GM23338 (cell line): ENCODE measurements at regions not wholly inside any gene's neighbourhood (a gene's known extent, or its start where the extent isn't known, plus 50 kb on each side); places are given as distances from the start of the nearest gene placed in this dataset.
"Not testable (repeated sequence)": the region's sequence is repeated elsewhere in the genome, so short reads cannot be mapped to it uniquely, and the experiment has no call there.

Experiments used
- CTCF ChIP-seq, 2 experiments: fragments of 200-600 bp in 1 of 2; sonication (generic) in 1 of 2; conservative IDR thresholded peaks; 2 replicates each; pipeline versions ENCODE4 v1.5.1 to v1.6.1; 2016 to 2017; ENCODE audit warnings: antibody characterized with exemption in 2 of 2, low read depth in 2 of 2, mild to moderate bottlenecking in 2 of 2, moderate library complexity in 1 of 2
- EZH2 ChIP-seq: fragments of 200-600 bp; sonication (generic); IDR thresholded peaks from one replicate; pipeline ENCODE4 v1.8.0; 2017; ENCODE audit warnings: antibody characterized with exemption, mild to moderate bottlenecking, low read depth; ENCODE audit not compliant: unreplicated experiment
- EZH2phosphoT487 ChIP-seq: fragments of 200-600 bp; sonication (generic); IDR thresholded peaks from one replicate; pipeline ENCODE4 v1.8.1; 2018; ENCODE audit warnings: antibody characterized with exemption; ENCODE audit not compliant: unreplicated experiment
- POLR2AphosphoS5 ChIP-seq: IDR thresholded peaks from 2 replicates; pipeline ENCODE4 v1.6.1; 2016; ENCODE audit warnings: antibody characterized with exemption, low read depth
- ZNF114 ChIP-seq: fragments of 250-450 bp; sonication (Bioruptor Pico); IDR thresholded peaks from 2 replicates; pipeline ENCODE4 v1.5.0; 2020; ENCODE audit warnings: mild to moderate bottlenecking, moderate library complexity
- ZNF462 ChIP-seq: fragments of 250-450 bp; sonication (Bioruptor Pico); IDR thresholded peaks from 2 replicates; pipeline ENCODE4 v1.5.0; 2020; ENCODE audit warnings: mild to moderate bottlenecking, moderate library complexity
- TF ChIP-seq, protein P1 (sequence below): IDR thresholded peaks from 2 replicates; pipeline ENCODE4 v1.6.1; 2016; ENCODE audit warnings: antibody characterized with exemption
- TF ChIP-seq, protein P2 (sequence below): IDR thresholded peaks from one replicate; pipeline ENCODE4 v1.6.1; 2018; ENCODE audit warnings: antibody characterized with exemption; ENCODE audit not compliant: unreplicated experiment

DNA sequence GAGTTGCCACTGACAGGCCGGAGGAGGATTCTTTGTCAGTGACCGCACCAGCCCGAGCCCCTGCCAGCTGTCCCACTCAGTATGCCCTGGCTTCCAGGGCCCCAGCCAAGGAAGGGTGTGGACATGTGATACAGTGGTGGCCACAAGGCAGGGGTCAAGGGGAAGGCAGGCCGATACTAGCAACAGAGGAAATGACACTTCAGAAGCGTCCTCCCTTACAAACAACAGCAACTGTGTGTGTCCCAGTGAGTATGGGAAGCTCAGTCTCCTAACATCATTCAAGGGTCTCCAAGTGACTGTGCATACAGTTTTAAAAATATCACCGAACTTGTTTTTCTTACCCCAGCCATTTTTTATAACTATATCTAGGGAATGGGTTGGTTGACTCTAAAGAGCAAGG is 63.7 kb upstream of the SOX11 start:
- TF ChIP-seq CTCF (conservative IDR thresholded peaks at IDR 0.05; ENCODE audit: low read depth in 2 of 2); EZH2; POLR2AphosphoS5; EZH2phosphoT487; ZNF114 (CRISPR knock-in tag); ZNF462 (CRISPR knock-in tag): not testable (repeated sequence)
- TF ChIP-seq, protein P1, sequence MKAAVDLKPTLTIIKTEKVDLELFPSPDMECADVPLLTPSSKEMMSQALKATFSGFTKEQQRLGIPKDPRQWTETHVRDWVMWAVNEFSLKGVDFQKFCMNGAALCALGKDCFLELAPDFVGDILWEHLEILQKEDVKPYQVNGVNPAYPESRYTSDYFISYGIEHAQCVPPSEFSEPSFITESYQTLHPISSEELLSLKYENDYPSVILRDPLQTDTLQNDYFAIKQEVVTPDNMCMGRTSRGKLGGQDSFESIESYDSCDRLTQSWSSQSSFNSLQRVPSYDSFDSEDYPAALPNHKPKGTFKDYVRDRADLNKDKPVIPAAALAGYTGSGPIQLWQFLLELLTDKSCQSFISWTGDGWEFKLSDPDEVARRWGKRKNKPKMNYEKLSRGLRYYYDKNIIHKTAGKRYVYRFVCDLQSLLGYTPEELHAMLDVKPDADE: not testable (repeated sequence)
- TF ChIP-seq, protein P2, sequence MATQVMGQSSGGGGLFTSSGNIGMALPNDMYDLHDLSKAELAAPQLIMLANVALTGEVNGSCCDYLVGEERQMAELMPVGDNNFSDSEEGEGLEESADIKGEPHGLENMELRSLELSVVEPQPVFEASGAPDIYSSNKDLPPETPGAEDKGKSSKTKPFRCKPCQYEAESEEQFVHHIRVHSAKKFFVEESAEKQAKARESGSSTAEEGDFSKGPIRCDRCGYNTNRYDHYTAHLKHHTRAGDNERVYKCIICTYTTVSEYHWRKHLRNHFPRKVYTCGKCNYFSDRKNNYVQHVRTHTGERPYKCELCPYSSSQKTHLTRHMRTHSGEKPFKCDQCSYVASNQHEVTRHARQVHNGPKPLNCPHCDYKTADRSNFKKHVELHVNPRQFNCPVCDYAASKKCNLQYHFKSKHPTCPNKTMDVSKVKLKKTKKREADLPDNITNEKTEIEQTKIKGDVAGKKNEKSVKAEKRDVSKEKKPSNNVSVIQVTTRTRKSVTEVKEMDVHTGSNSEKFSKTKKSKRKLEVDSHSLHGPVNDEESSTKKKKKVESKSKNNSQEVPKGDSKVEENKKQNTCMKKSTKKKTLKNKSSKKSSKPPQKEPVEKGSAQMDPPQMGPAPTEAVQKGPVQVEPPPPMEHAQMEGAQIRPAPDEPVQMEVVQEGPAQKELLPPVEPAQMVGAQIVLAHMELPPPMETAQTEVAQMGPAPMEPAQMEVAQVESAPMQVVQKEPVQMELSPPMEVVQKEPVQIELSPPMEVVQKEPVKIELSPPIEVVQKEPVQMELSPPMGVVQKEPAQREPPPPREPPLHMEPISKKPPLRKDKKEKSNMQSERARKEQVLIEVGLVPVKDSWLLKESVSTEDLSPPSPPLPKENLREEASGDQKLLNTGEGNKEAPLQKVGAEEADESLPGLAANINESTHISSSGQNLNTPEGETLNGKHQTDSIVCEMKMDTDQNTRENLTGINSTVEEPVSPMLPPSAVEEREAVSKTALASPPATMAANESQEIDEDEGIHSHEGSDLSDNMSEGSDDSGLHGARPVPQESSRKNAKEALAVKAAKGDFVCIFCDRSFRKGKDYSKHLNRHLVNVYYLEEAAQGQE: not testable (repeated sequence)
